Posterior vena cava (tissue), 2 donors: ENCODE measurements at regions not wholly inside any gene's neighbourhood (a gene's known extent, or its start where the extent isn't known, plus 50 kb on each side); places are given as distances from the start of the nearest gene placed in this dataset.
"Not testable (repeated sequence)": the region's sequence is repeated elsewhere in the genome, so short reads cannot be mapped to it uniquely, and the experiment has no call there.

Experiments
- DNase-seq: peaks from one replicate; pipeline ENCODE4 v3.0.0-alpha.2; 2020; ENCODE audit warnings: low spot score
- intact Hi-C, 2 donors: fragments of 100-400 bp; cut with DNase I; formaldehyde crosslinking; loops; one replicate each; pipeline versions ENCODE4 v1.14.1 to v1.14.2; 2022 to 2023
- donor health status: DM: yes; HTN: yes; CAD: no.
- donor health status: DM: yes; HTN: yes; CAD: no.

GRCh38 chr10:37067576-37067975, 57.8 kb upstream of the ANKRD30A start:
- intact Hi-C loops, result no loop called here
- DNase-seq, result no peak

GRCh38 chr10:37062296-37062695, 63.1 kb upstream of the ANKRD30A start:
- intact Hi-C loops, DNase-seq: not testable (repeated sequence)

- DNase-seq, result no peak
- intact Hi-C loops, result no loop called here
These were observed 68.1 kb upstream of the ANKRD30A start for GRCh38 chr10:37057261-37057660.

GRCh38 chr10:37053476-37053875, 71.9 kb upstream of the ANKRD30A start:
- intact Hi-C loops, result no loop called here
- no peak for DNase-seq

- intact Hi-C loops, DNase-seq: not testable (repeated sequence)
These were observed 75.4 kb upstream of the ANKRD30A start for GRCh38 chr10:37049982-37050381.

- DNase-seq, intact Hi-C loops: not testable (repeated sequence)
These were observed 81.1 kb upstream of the ANKRD30A start for GRCh38 chr10:37044319-37044718.

- DNase-seq, result no peak
- intact Hi-C loops, result no loop called here
These were observed 89.5 kb upstream of the ANKRD30A start for GRCh38 chr10:37035853-37036252.

GRCh38 chr10:37015498-37015897, 109.9 kb upstream of the ANKRD30A start:
- intact Hi-C loops, result no loop called here
- no peak for DNase-seq

GRCh38 chr10:37010741-37011140, 114.7 kb upstream of the ANKRD30A start:
- no peak for DNase-seq
- intact Hi-C loops, result loop anchor here in 1 of 2 donors (5.0 kb wide), 1 partner anchor 613 kb away; no protein-coding TSS in a partner anchor

- intact Hi-C loops, DNase-seq: not testable (repeated sequence)
These were observed 117.1 kb upstream of the ANKRD30A start for GRCh38 chr10:37008276-37008675.

GRCh38 chr10:37003126-37003525, 122.3 kb upstream of the ANKRD30A start:
- DNase-seq, result no peak
- intact Hi-C loops, result no loop called here

GRCh38 chr10:36995806-36996205, 129.6 kb upstream of the ANKRD30A start:
- DNase-seq, intact Hi-C loops: not testable (repeated sequence)

- intact Hi-C loops, result no loop called here
- no peak for DNase-seq
These were observed 130.5 kb upstream of the ANKRD30A start for GRCh38 chr10:36994886-36995285.

- intact Hi-C loops, result no loop called here
- DNase-seq, result no peak
These were observed 136.2 kb upstream of the ANKRD30A start for GRCh38 chr10:36989233-36989632.

GRCh38 chr10:36946598-36946997, 178.8 kb upstream of the ANKRD30A start:
- no peak for DNase-seq
- intact Hi-C loops, result no loop called here

GRCh38 chr10:36943544-36943943, 181.9 kb upstream of the ANKRD30A start:
- no peak for DNase-seq
- intact Hi-C loops, result no loop called here

GRCh38 chr10:36942616-36943015, 182.8 kb upstream of the ANKRD30A start:
- intact Hi-C loops, result no loop called here
- no peak for DNase-seq

- no peak for DNase-seq
- intact Hi-C loops, result no loop called here
These were observed 222.4 kb upstream of the ANKRD30A start for GRCh38 chr10:36903040-36903439.

GRCh38 chr10:36899652-36900051, 225.7 kb upstream of the ANKRD30A start:
- intact Hi-C loops, result no loop called here
- no peak for DNase-seq

GRCh38 chr10:36888925-36889573, 236.3 kb upstream of the ANKRD30A start:
- intact Hi-C loops, result no loop called here
- DNase-seq, result no peak

- DNase-seq, result no peak
- intact Hi-C loops, result no loop called here
These were observed 239.0 kb upstream of the ANKRD30A start for GRCh38 chr10:36886303-36886891.
